A549 (cell line): ENCODE measurements at regions not wholly inside any gene's neighbourhood (a gene's known extent, or its start where the extent isn't known, plus 50 kb on each side); places are given as distances from the start of the nearest gene placed in this dataset.

ENCODE experiments used
- ATAC-seq, 2 experiments: fragments of 200-7000 bp in 1 of 2; fragments of >200 bp in 1 of 2; cut with Nextera tagmentation in 1 of 2; cut with Tn5 transposase in 1 of 2; 3 replicates each; pipeline versions ENCODE4 v1.8.0 to v1.9.1; 2018 to 2020; ENCODE audit warnings: mild to moderate bottlenecking in 1 of 2, moderate library complexity in 1 of 2
- CTCF ChIA-PET: fragments of 300-600 bp; sonication (Branson Sonifier 250); formaldehyde crosslinking; extraction: SDS; loops from one replicate; lab custom pipeline; 2021; ENCODE audit warnings: antibody characterized with exemption, inconsistent platforms; lab: Yijun Ruan, JAX
- POLR2A ChIA-PET: fragments of 350-600 bp; formaldehyde crosslinking; extraction: SDS; loops from one replicate; lab custom pipeline; 2021; ENCODE audit warnings: antibody characterized with exemption, inconsistent platforms; lab: Yijun Ruan, JAX
- DNase-seq, 2 experiments: peaks; one replicate each; pipeline versions ENCODE4 v3.0.0 to v3.0.0-alpha.2; 2011 to 2016; ENCODE audit warnings: low read depth in 1 of 2, low spot score in 1 of 2
- FAIRE-seq: peaks from 2 replicates; lab custom pipeline; 2011; peaks lifted over from hg19 to GRCh38; lab: Jason Lieb, UNC
- H3K27ac ChIP-seq, 2 experiments: fragments of >200 bp; sonication (Bioruptor Twin); formaldehyde crosslinking; 3 replicates each; pipeline ENCODE4 v1.5.1; 2016 to 2017
- H3K4me1 ChIP-seq: fragments of >200 bp; sonication (Bioruptor Twin); formaldehyde crosslinking; 3 replicates; pipeline ENCODE4 v1.6.1; 2016
- H3K4me2 ChIP-seq: fragments of >200 bp; sonication (Bioruptor Twin); formaldehyde crosslinking; 3 replicates; pipeline ENCODE4 v1.6.1; 2016
- H3K4me3 ChIP-seq: fragments of >200 bp; sonication (Bioruptor Twin); formaldehyde crosslinking; 3 replicates; pipeline ENCODE4 v1.5.1; 2016
- H3K9me3 ChIP-seq: fragments of >200 bp; sonication (Bioruptor Twin); formaldehyde crosslinking; 3 replicates; pipeline ENCODE4 v1.6.1; 2016
- CHD2 ChIP-seq: fragments of 150-350 bp; IDR thresholded peaks from 2 replicates; pipeline ENCODE4 v1.6.1; 2014; ENCODE audit warnings: low read length; ENCODE audit not compliant: partially characterized antibody
- E2F6 ChIP-seq: IDR thresholded peaks from 2 replicates; pipeline ENCODE4 v1.6.1; 2012; ENCODE audit warnings: low read depth, borderline replicate concordance
- EHF ChIP-seq: fragments of 250-450 bp; sonication (Bioruptor Pico); IDR thresholded peaks from 2 replicates; pipeline ENCODE4 v1.5.0; 2020; ENCODE audit warnings: mild to moderate bottlenecking
- EHMT2 ChIP-seq: fragments of 200-600 bp; sonication (generic); IDR thresholded peaks from 2 replicates; pipeline ENCODE4 v1.6.1; 2016; ENCODE audit warnings: antibody characterized with exemption, low read depth, mild to moderate bottlenecking, moderate library complexity
- HEYL ChIP-seq: fragments of 250-450 bp; sonication (Bioruptor Pico); IDR thresholded peaks from 2 replicates; pipeline ENCODE4 v1.8.0; 2021; ENCODE audit warnings: mild to moderate bottlenecking, moderate library complexity
- JUN ChIP-seq, 2 experiments: fragments of >200 bp; sonication (Bioruptor Twin); formaldehyde crosslinking; IDR thresholded peaks; 2 replicates in 1 of 2; 3 replicates in 1 of 2; pipeline ENCODE4 v1.6.1; 2016 to 2017
- MAFK ChIP-seq: fragments of 450-650 bp; IDR thresholded peaks from 2 replicates; pipeline ENCODE4 v1.6.1; 2014; ENCODE audit not compliant: partially characterized antibody
- MAX ChIP-seq: IDR thresholded peaks from 2 replicates; pipeline ENCODE4 v1.6.1; 2012
- MAZ ChIP-seq: fragments of 150-350 bp; IDR thresholded peaks from 2 replicates; pipeline ENCODE4 v1.6.1; 2014; ENCODE audit warnings: antibody characterized with exemption, low read depth, low read length, borderline replicate concordance
- NPAS2 ChIP-seq: fragments of 250-450 bp; sonication (Bioruptor Pico); IDR thresholded peaks from 2 replicates; pipeline ENCODE4 v1.8.0; 2022; ENCODE audit warnings: mild to moderate bottlenecking, moderate library complexity, borderline replicate concordance
- PBX3 ChIP-seq: IDR thresholded peaks from 2 replicates; pipeline ENCODE4 v1.6.1; 2012
- POLR2A ChIP-seq: IDR thresholded peaks from 2 replicates; pipeline ENCODE4 v1.6.1; 2012; ENCODE audit warnings: mild to moderate bottlenecking, low read length
- RARB ChIP-seq: fragments of 250-450 bp; sonication (Bioruptor Pico); IDR thresholded peaks from 2 replicates; pipeline ENCODE4 v1.8.0; 2021; ENCODE audit warnings: mild to moderate bottlenecking, moderate library complexity
- REST ChIP-seq: fragments of 200-600 bp; sonication (generic); IDR thresholded peaks from 2 replicates; pipeline ENCODE4 v1.6.1; 2016; ENCODE audit warnings: antibody characterized with exemption, mild to moderate bottlenecking, moderate library complexity
- SMC3 ChIP-seq: fragments of >200 bp; sonication (Bioruptor Twin); formaldehyde crosslinking; IDR thresholded peaks from 3 replicates; pipeline ENCODE4 v1.6.1; 2018; ENCODE audit warnings: inconsistent platforms
- ZC3H11A ChIP-seq: fragments of 450-650 bp; IDR thresholded peaks from 2 replicates; pipeline ENCODE4 v1.6.1; 2014; ENCODE audit warnings: antibody characterized with exemption, mild to moderate bottlenecking
- WGBS: methylation state at CpG from one replicate; pipeline ENCODE4 v1.1.6; 2017; ENCODE audit errors: missing lambda C conversion rate; 5-methylcytosine and 5-hydroxymethylcytosine counted together

GRCh38 chr1:60265560-60266535 is 192.3 kb upstream of the C1orf87 start (continued):
- TF ChIP-seq REST (no peak; the same call in 1 of the 2 replicates), HEYL (CRISPR knock-in tag) (no peak), E2F6 (no peak), EHF (CRISPR knock-in tag) (no peak), PBX3 (no peak)

GRCh38 chr1:60262701-60263100 is 189.1 kb upstream of the C1orf87 start:
- Histone ChIP-seq H3K27ac (no peak overlapping the region), H3K4me1 (no peaks in the 10 kb centered on the region), H3K9me3 (no peaks in the 10 kb centered on the region), H3K4me2 (no peak overlapping the region), H3K4me3 (no peak overlapping the region)
- CTCF ChIA-PET = no interaction called here
- FAIRE-seq (no peak), ATAC-seq (no peak), DNase-seq (no peak)
- POLR2A ChIA-PET = no interaction called here
- 23% methylated on average over 2 of the region's 2 CpGs for WGBS
- TF ChIP-seq POLR2A (no peak), MAFK (no peak)

GRCh38 chr1:60257531-60257930 is 184.0 kb upstream of the C1orf87 start:
- ChIA-PET POLR2A (no interaction called here), CTCF (no interaction called here)
- ATAC-seq (no peak), FAIRE-seq (no peak), DNase-seq (no peak)
- Histone ChIP-seq H3K27ac (no peak overlapping the region), H3K4me2 (no peak overlapping the region), H3K9me3 (no peaks in the 10 kb centered on the region), H3K4me1 (peaks cover 3% of the 10 kb centered on the region; the same call in 1 of the 3 replicates), H3K4me3 (no peak overlapping the region)
- TF ChIP-seq EHMT2 = no peak
- no peak for TF ChIP-seq MAZ
- no peak for TF ChIP-seq CHD2
- no peak for TF ChIP-seq SMC3
- no peak for TF ChIP-seq NPAS2
- no peak for TF ChIP-seq ZC3H11A
- TF ChIP-seq RARB = no peak
- TF ChIP-seq MAX = no peak
- TF ChIP-seq JUN (IDR thresholded peaks at IDR 0.05) = no peak
